ENCODE measurements at regions not wholly inside any gene's neighbourhood (a gene's known extent, or its start where the extent isn't known, plus 50 kb on each side); places are given as distances from the start of the nearest gene placed in this dataset.

- intact Hi-C loops (cut with micrococcal nuclease), result no loop called here
- CTCF ChIA-PET, result interaction anchor here (1.9 kb wide), 1 partner anchor 12 kb away, joined by 4 read pairs; no protein-coding TSS in a partner anchor
- no peaks in the 10 kb centered on the region for H3K36me3 Mint-ChIP-seq (ENCODE audit: insufficient read depth, unreplicated experiment)
- peak overlapping the region; percentile 46 for H3K4me3 Mint-ChIP-seq (ENCODE audit: unreplicated experiment)
- H3K27ac Mint-ChIP-seq (ENCODE audit: low read depth, unreplicated experiment), result peak overlapping the region; percentile 87
- H3K27me3 Mint-ChIP-seq (ENCODE audit: insufficient read depth, unreplicated experiment), result no peaks in the 10 kb centered on the region
- TF ChIP-seq CTCF (IDR thresholded peaks at IDR 0.05; ENCODE audit: unreplicated experiment), result no peak
- no peaks in the 10 kb centered on the region for H3K9me3 Mint-ChIP-seq (ENCODE audit: unreplicated experiment)
- H3K4me1 Mint-ChIP-seq (ENCODE audit: insufficient read depth, unreplicated experiment), result peaks cover 53% of the 10 kb centered on the region
- no TSS peak for BruUV-seq (replicated peaks)
- DNase-seq (ENCODE audit: unreplicated experiment), result peak; percentile 91
- POLR2A ChIA-PET, result interaction anchor here (1.1 kb wide), 1 partner anchor 17 kb away, joined by 4 read pairs; no protein-coding TSS in a partner anchor
Measured at GRCh38 chr9:88775037-88775471, 216.2 kb upstream of the S1PR3 start.

- no peaks in the 10 kb centered on the region for H3K36me3 Mint-ChIP-seq (ENCODE audit: insufficient read depth, unreplicated experiment)
- TF ChIP-seq CTCF (IDR thresholded peaks at IDR 0.05; ENCODE audit: unreplicated experiment), result no peak
- peaks cover 53% of the 10 kb centered on the region for H3K4me1 Mint-ChIP-seq (ENCODE audit: insufficient read depth, unreplicated experiment)
- peak; percentile 59 for DNase-seq (ENCODE audit: unreplicated experiment)
- peak overlapping the region; percentile 46 for H3K4me3 Mint-ChIP-seq (ENCODE audit: unreplicated experiment)
- H3K9me3 Mint-ChIP-seq (ENCODE audit: unreplicated experiment), result no peaks in the 10 kb centered on the region
- intact Hi-C loops (cut with micrococcal nuclease), result no loop called here
- ChIA-PET POLR2A (interaction anchor here (0.6 to 1.1 kb wide), 2 partner anchors 17 to 88 kb away, joined by 3 to 4 read pairs; no protein-coding TSS in a partner anchor), CTCF (interaction anchor here (1.9 kb wide), 1 partner anchor 12 kb away, joined by 4 read pairs; no protein-coding TSS in a partner anchor)
- BruUV-seq (replicated peaks), result no TSS peak
- no peaks in the 10 kb centered on the region for H3K27me3 Mint-ChIP-seq (ENCODE audit: insufficient read depth, unreplicated experiment)
- H3K27ac Mint-ChIP-seq (ENCODE audit: low read depth, unreplicated experiment), result peak overlapping the region; percentile 87
Measured at GRCh38 chr9:88775559-88775958, 215.7 kb upstream of the S1PR3 start.

GRCh38 chr9:88775966-88776365 lies 215.3 kb upstream of the S1PR3 start:
- no TSS peak for BruUV-seq (replicated peaks)
- no peaks in the 10 kb centered on the region for H3K27me3 Mint-ChIP-seq (ENCODE audit: insufficient read depth, unreplicated experiment)
- ChIA-PET CTCF (no interaction called here), POLR2A (interaction anchor here (0.6 kb wide), 1 partner anchor 88 kb away, joined by 3 read pairs; no protein-coding TSS in a partner anchor)
- intact Hi-C loops (cut with micrococcal nuclease), result no loop called here
- H3K4me1 Mint-ChIP-seq (ENCODE audit: insufficient read depth, unreplicated experiment), result peaks cover 53% of the 10 kb centered on the region
- TF ChIP-seq CTCF (IDR thresholded peaks at IDR 0.05; ENCODE audit: unreplicated experiment), result no peak
- H3K4me3 Mint-ChIP-seq (ENCODE audit: unreplicated experiment), result no peak overlapping the region
- no peak for DNase-seq (ENCODE audit: unreplicated experiment)
- no peaks in the 10 kb centered on the region for H3K36me3 Mint-ChIP-seq (ENCODE audit: insufficient read depth, unreplicated experiment)
- no peaks in the 10 kb centered on the region for H3K9me3 Mint-ChIP-seq (ENCODE audit: unreplicated experiment)
- H3K27ac Mint-ChIP-seq (ENCODE audit: low read depth, unreplicated experiment), result peak overlapping the region; percentile 87

GRCh38 chr9:88776717-88777497 lies 214.4 kb upstream of the S1PR3 start:
- Mint-ChIP-seq H3K4me1 (ENCODE audit: insufficient read depth, unreplicated experiment) (peaks cover 57% of the 10 kb centered on the region), H3K27ac (ENCODE audit: low read depth, unreplicated experiment) (peak overlapping the region; percentile 87), H3K36me3 (ENCODE audit: insufficient read depth, unreplicated experiment) (no peaks in the 10 kb centered on the region), H3K4me3 (ENCODE audit: unreplicated experiment) (no peak overlapping the region), H3K27me3 (ENCODE audit: insufficient read depth, unreplicated experiment) (no peaks in the 10 kb centered on the region), H3K9me3 (ENCODE audit: unreplicated experiment) (no peaks in the 10 kb centered on the region)
- POLR2A ChIA-PET, result interaction anchor here (0.9 kb wide), 1 partner anchor 118 kb away, joined by 5 read pairs; no protein-coding TSS in a partner anchor
- no TSS peak for BruUV-seq (replicated peaks)
- intact Hi-C loops (cut with micrococcal nuclease), result no loop called here
- no peak for TF ChIP-seq CTCF (IDR thresholded peaks at IDR 0.05; ENCODE audit: unreplicated experiment)
- CTCF ChIA-PET, result no interaction called here
- peak; percentile 79 for DNase-seq (ENCODE audit: unreplicated experiment)
